ENCODE measurements at regions not wholly inside any gene's neighbourhood (a gene's known extent, or its start where the extent isn't known, plus 50 kb on each side); places are given as distances from the start of the nearest gene placed in this dataset.

DNA sequence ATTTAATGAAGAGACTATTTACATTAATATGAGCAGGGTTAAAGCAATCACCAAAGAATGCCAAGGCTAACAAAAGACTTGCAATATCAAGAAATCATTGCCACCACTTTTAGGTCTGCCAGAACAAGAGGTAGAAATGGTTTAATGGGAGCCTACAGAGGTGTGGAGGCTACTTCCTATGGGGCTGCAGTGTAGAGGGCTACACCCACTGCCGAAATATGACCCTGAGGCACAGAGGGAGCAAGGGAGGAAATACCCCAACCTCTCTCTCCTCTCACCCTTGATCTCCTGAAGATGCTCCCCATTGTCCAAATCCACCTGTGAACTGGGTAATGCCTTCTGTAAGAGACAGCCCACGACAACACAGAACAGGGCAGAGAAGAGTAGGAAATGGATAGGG is 315.4 kb downstream of the SMAD2 start:
- TF ChIP-seq, protein P1, sequence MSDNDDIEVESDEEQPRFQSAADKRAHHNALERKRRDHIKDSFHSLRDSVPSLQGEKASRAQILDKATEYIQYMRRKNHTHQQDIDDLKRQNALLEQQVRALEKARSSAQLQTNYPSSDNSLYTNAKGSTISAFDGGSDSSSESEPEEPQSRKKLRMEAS (IDR thresholded peaks at IDR 0.05), result no peak
- TF ChIP-seq EP300 (IDR thresholded peaks at IDR 0.05; ENCODE audit: borderline replicate concordance) (no peak), CREB1 (IDR thresholded peaks at IDR 0.05; ENCODE audit: low read depth) (no peak), TCF12 (IDR thresholded peaks at IDR 0.05; ENCODE audit: low read depth) (no peak), CEBPB (IDR thresholded peaks at IDR 0.05) (no peak), NFIC (IDR thresholded peaks at IDR 0.05) (no peak), ZBTB7A (IDR thresholded peaks at IDR 0.05; ENCODE audit: low read depth) (no peak), RAD21 (IDR thresholded peaks at IDR 0.05; ENCODE audit: low read depth) (no peak), TEAD4 (IDR thresholded peaks at IDR 0.05) (no peak), TAF1 (IDR thresholded peaks at IDR 0.05; ENCODE audit: low read depth) (no peak)
